NAMALWA (cell line): ENCODE measurements at regions not wholly inside any gene's neighbourhood (a gene's known extent, or its start where the extent isn't known, plus 50 kb on each side); places are given as distances from the start of the nearest gene placed in this dataset.

Experiments used
- DNase-seq: peaks from one replicate; pipeline ENCODE4 v3.0.0-alpha.2; 2015; ENCODE audit warnings: low spot score

DNA sequence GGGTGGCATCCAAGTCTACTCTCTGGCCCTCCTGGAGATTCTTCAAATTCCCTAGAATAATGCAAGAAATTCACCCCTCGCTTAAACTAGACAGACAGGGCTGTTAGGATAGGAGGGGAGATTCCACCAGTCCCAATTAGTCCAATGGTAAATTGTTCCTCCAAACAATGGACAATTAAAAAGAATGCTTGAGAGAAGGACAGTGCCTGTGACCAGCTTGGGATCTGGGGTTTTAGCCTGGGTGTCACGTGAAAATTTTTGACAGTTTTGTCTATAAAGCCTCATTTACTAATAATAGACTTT, 177.7 kb upstream of the RAB4A start:
- DNase-seq = no peak

DNA sequence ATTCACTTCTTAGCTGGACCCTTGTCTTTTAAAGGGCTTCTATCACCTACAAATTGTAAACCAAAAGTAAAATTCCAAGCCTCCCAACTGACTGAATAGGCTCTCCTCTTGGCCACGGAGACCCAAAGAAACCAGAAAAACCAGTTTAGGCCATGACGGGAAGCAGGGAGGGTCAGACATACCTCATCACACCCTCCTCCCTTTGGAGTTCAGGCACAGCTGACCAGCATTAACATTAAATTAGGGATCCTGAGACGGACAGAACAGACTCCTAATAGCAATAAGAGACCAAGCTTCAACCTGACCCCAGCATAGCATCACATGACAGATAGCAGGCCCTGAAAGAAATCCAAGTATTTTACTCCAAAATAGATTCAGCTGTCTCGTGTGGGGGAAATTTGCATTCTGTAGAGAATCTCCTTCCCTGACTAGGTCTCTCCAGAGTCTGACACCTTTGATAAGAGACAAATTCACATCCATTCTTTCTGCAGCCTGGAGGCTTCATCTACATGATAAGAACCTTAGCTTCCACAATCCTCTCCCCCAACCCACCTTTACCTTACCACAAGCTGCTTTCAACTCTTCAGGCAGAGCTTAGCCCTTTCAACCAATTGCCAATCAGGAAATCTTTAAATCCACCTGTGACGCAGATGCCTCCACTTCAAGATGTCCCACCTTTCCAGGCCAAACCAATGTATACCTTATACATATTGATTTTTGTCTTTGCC, 177.1 kb upstream of the RAB4A start:
- DNase-seq = no peak

- no peak for DNase-seq
These were observed 176.2 kb upstream of the RAB4A start for GRCh38 chr1:229094476-229095311.

GRCh38 chr1:229095325-229095724, 175.6 kb upstream of the RAB4A start:
- DNase-seq = no peak

- no peak for DNase-seq
These were observed 173.6 kb upstream of the RAB4A start for GRCh38 chr1:229097356-229097755.

GRCh38 chr1:229098361-229098760, 172.6 kb upstream of the RAB4A start:
- no peak for DNase-seq

DNA sequence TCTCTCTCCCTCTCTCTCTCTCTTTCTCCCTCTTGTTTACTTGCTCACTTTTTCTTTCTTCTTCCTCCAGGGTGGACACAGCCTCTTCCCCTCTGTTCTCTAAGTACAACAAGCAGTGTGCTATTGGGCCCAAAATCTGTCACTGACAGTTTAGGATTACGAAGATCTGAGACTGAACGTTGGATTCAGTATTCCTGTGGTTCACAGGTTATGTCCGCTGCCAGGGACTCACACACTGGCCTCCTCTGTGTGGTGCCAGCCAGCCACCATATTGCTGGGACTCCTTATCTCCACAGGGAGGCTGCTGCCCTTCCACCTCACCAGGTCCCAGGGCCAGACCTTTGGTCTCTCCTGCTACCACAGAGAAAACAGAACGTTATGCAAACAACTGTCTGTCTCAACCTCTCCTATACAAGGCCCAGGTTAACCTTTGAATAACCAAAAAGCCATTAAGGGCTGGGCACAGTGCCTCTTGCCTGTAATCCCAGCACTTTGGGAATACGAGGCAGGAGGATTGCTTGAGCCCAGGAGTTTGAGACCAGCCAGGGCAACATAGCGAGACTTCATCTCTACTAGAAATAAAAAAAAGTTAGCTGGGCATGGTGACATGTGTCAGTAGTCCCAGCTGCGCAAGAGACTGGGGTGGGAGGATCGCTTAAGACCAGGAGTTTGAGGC, 171.9 kb upstream of the RAB4A start:
- DNase-seq = no peak

DNA sequence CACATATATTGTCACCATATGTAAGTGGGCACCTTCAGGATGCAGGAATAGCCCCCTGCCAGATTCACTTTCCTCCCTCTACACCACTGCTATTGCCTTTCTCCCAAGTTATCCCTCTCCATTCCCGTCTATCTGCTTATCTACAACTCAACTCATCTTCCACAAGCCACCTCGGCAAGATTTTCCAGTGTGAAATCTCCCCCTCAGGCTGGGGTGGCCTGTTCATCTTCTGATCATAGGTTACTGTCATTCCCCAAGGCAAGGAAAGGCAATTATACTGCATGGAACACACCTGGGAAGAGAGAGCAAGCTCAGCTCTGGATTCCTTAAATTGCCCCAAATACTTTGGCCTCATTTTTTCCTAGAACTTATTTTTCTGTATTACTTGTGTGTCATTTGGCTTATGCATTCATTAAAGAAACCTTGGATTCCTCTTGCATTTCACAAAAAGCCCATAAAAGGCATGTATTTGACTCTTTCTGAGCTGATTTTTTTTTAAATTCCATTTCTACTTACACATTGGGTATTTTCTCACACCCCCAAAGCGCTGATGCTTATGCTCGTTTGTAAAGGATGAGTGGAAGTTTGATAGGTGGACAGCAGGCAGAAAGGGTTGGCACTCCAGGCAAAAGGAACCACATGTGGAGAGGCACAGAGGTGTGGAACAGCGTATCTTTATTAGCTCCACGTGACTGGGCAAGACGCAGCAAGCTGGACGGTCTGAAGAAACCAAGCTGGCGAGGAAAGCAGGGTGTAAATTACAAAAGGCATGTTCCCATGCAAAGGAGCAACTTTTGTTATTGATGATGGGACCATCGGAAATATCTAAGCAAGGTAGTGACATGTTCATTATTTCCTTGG, 169.7 kb upstream of the RAB4A start:
- DNase-seq = no peak

DNA sequence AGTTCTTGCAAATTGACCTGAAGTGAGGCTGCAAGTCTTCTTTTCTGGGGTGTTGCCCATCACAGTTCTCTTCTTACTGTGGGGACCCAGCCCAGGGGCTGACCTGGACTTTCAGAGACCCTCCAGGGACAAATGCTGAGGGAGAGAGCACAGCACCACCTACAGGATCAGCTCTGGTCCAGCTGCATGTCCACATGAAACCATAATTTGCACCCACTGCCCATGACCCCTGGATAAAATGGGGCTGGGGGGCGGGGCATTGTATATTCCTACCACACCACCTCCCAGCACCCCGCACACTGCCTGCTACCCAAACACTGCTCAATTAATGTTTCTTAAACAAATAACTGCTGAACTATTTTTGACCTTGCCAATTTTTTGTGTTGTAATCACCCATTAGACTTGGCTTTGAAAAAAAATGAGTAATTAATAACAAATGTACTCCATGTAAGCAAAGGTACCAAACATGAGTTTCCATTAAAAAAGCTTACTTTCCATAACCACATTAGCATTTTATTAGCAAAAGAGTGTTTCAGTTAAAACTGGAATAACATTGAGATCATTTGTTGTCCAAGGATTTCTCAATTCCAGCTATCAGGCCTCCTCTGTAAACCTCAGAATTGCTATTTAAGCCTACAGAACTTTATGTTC, 168.0 kb upstream of the RAB4A start:
- DNase-seq = no peak

DNA sequence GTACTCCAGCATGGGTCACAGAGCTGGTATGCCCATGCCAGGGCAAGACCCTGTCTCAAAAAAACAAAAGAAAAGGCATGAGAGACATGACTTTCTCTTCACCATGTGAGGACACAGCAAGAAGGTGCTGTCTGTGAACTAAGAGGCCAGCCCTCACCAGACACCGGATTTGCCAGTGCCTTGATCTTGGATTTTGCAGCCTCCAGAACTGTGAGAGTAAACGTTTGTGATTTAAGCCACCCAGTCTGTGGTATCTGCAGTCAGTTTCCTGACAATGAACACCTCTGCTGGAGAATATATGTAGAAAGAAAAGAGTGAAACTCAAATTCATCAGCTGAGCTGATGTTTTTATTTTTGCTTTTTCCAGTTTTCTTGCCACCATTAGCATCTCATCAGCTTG, 166.3 kb upstream of the RAB4A start:
- DNase-seq = no peak

DNA sequence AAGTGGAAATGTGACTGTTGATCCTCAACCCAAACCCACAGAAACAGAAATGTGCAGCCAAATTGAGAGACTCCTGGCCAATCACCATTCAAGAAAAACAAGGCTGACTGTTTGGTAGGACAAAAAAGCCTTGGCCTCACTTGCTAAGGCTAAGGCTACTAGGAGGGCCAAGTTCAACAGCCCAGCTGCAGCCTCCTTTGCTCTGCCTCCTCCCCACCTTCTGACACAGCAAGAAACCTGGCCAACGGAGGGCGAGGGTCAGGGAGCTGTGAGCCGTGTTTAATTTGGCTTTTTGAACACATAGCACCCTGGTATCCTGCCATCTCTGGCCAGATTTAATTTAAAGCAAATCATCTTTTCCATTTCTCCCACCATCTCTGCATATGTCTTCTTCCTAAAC, 165.8 kb upstream of the RAB4A start:
- DNase-seq = no peak

- DNase-seq = no peak
These were observed 164.9 kb upstream of the RAB4A start for GRCh38 chr1:229105822-229106525.

DNA sequence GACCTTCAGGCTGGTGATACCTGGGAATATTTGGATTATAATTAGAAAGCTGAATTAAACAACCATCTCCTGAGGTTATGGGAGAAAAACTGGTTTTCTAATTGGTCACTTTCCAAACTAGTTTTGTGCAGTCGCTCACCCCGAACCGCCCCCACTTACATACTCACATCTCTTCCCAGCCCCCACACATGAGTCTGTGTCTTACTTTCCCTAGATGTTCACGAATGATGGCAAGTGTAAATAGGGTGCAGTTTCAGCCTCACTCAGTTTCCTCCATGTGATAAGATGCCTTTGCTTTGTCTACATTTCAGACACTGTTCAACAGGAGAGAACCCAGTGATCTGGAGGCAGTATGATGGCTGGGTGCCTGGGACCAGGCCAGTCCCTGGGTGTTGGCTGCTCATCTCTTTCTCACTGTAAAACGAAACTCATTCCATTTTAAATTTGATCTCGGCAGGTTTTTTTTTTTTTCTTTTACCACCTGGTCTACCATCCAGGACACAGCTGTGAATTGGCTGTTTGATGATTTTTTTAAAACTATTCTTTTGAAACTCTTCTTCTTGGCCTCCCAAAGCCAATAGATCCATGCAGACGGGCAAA, 164.3 kb upstream of the RAB4A start:
- no peak for DNase-seq

GRCh38 chr1:229107304-229107815, 163.6 kb upstream of the RAB4A start:
- no peak for DNase-seq

GRCh38 chr1:229107972-229108371, 162.9 kb upstream of the RAB4A start:
- DNase-seq = no peak

- no peak for DNase-seq
These were observed 162.2 kb upstream of the RAB4A start for GRCh38 chr1:229108598-229109201.

DNA sequence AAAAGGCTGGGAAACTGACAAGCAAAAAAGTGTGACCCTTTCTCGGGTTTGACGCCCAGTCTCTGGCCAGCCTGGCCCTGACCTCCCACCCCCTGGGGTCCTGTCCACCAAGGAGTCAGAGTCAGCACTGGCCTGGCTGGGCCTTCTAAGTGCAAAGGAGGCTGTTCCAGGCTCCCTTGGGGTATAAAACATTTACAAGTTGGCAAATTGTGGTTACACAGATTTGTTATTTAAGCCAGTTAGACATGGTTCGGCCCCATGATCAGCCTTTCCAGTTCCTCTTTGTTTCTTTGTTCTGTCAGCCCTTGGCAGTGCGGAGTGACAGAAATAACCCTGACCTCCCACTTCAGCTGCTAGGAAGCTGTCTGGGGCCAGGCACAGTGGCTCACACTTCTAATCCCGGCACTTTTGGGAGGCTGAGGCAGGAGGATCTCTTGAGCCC, 161.6 kb upstream of the RAB4A start:
- no peak for DNase-seq

DNA sequence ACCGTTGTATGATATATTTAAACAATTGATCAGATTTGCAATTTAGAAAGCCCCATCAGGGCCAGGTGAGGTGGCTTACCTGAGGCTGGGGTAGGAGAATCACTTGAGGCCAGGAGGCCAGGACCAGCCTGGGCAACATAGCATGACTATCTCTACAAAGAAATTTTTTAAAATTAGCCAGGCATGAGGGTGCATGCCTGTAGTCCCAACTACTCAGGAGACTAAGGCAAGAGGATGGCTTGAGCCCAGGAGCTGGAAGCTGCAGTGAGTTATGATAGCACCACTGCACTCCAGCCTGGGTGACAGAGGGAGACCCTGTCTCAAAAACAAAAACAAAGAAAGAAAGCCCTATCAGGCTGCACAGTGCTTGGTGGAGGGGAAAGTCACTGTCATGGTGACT, 159.9 kb upstream of the RAB4A start:
- DNase-seq = no peak

DNA sequence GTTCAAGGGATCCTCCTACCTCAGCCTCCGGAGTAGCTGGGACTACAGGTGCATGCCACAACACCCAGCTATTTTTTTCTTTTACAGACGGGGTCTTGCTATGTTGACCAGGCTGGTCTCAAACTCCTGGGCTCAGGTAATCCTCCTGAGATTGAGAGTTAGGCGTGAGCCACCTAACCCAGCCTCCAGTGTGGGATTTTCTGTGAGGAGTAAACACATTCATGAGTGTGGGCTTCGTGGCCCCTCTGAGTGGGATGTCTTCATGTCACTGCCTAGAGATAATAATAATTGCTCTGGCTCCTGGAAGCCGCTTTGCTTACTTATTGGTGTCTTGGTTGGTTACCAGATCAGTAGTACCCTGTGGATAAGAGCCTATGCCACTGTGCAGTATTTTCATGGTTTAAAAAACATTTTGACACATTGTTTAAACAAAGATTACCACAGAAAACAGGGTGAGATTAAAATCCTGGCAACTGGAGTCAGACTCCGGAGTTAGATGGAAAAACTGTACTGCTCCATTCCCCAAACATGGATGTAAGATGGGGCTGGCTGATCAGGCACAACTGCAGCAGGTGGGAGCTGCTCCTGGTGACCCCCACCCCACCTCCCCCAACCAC, 159.1 kb upstream of the RAB4A start:
- no peak for DNase-seq
